Ovary (tissue), 7 donors: ENCODE measurements at regions not wholly inside any gene's neighbourhood (a gene's known extent, or its start where the extent isn't known, plus 50 kb on each side); places are given as distances from the start of the nearest gene placed in this dataset.

Experiments used
- DNase-seq, 5 donors: peaks; one replicate each; pipeline ENCODE4 v3.0.0-alpha.2; 2019 to 2020
- H3K27ac ChIP-seq, 2 donors: fragments of 200-600 bp; one replicate each; pipeline versions ENCODE4 v1.5.1 to v1.8.0; 2019 to 2022
- H3K27me3 ChIP-seq: fragments of 200-600 bp; one replicate; pipeline ENCODE4 v1.8.0; 2022
- H3K36me3 ChIP-seq: fragments of 200-600 bp; sonication (generic); one replicate; pipeline ENCODE4 v1.5.1; 2019
- H3K4me1 ChIP-seq: one replicate; pipeline ENCODE4 v1.8.1; 2013; ENCODE audit warnings: mild to moderate bottlenecking, moderate library complexity; ENCODE audit not compliant: insufficient read depth
- H3K4me3 ChIP-seq: fragments of 200-600 bp; sonication (generic); one replicate; pipeline ENCODE4 v1.5.1; 2017
- H3K9me3 ChIP-seq, 2 donors: fragments of 200-600 bp in 1 of 2; sonication (generic) in 1 of 2; one replicate each; pipeline versions ENCODE4 v1.5.1 to v1.8.1; 2013 to 2019; ENCODE audit warnings: mild to moderate bottlenecking in 1 of 2, moderate library complexity in 1 of 2
- EP300 ChIP-seq: sonication (generic); formaldehyde crosslinking; IDR thresholded peaks from one replicate; pipeline ENCODE4 v1.6.1; 2017; ENCODE audit warnings: antibody characterized with exemption
- POLR2A ChIP-seq: fragments of 450-650 bp; IDR thresholded peaks from one replicate; pipeline ENCODE4 v1.6.1; 2017; ENCODE audit warnings: antibody characterized with exemption, mild to moderate bottlenecking, moderate library complexity
- WGBS, 3 donors: extraction: QIAGEN DNeasy Blood & Tissue Kit in 1 of 3; methylation state at CpG; one replicate each; pipeline versions ENCODE4 v1.1.5 to v1.1.7; 2013 to 2017; 5-methylcytosine and 5-hydroxymethylcytosine counted together
- intact Hi-C, 4 donors: fragments of 100-400 bp; cut with DNase I; formaldehyde crosslinking; loops; one replicate each; pipeline versions ENCODE4 v1.11.0 to v1.15.1; 2022 to 2023
- TF ChIP-seq, protein P1 (sequence below), 3 donors: fragments of 450-650 bp in 2 of 3; fragments of 200-600 bp in 1 of 3; IDR thresholded peaks; one replicate each; pipeline versions ENCODE4 v1.5.1 to v1.8.0; 2016 to 2022; ENCODE audit warnings: antibody characterized with exemption in 3 of 3, mild to moderate bottlenecking in 1 of 3
- donor health status: DM: no; HTN: no; CAD: no; lungs with moderate emphysema.
- donor health status: DM: no; HTN: no; CAD: no.
- donor health status: Bipolar disorder and iron deficiency.
- donor health status: DM: no; HTN: no; CAD: no.
- donor health status: DM: yes; HTN: yes; CAD: no.

DNA sequence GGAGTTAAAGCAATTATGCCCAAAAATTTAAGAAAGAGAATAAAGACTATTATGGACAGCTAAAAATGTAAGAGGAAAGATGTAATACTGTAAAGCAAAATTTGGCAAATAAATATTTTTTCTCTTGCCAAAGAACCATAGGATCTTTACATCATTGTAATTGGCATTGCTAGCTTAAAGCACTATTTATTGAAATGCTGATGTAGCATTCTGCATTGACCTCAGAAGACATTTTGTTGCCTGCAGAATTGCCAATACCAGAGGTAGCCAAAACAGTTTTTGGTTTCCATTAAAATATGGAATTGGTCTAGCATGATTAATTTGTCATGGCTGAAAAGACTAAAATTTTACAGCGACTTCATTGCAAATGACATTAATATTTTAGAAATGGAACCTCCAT, 191.5 kb upstream of the CHODL start:
- H3K9me3 ChIP-seq, result no peaks in the 10 kb centered on the region
- WGBS, 3 donors, result 78 to 93% (median 92%) methylated on average over 1 of the region's 1 CpG
- H3K27me3 ChIP-seq, result no peaks in the 10 kb centered on the region
- no peaks in the 10 kb centered on the region for H3K36me3 ChIP-seq
- intact Hi-C loops, result no loop called here
- H3K27ac ChIP-seq, result no peak overlapping the region
- no peak overlapping the region for H3K4me3 ChIP-seq
- DNase-seq, result no peak
- no peaks in the 10 kb centered on the region for H3K4me1 ChIP-seq
- no peak for TF ChIP-seq EP300
- no peak for TF ChIP-seq POLR2A
- TF ChIP-seq, protein P1, sequence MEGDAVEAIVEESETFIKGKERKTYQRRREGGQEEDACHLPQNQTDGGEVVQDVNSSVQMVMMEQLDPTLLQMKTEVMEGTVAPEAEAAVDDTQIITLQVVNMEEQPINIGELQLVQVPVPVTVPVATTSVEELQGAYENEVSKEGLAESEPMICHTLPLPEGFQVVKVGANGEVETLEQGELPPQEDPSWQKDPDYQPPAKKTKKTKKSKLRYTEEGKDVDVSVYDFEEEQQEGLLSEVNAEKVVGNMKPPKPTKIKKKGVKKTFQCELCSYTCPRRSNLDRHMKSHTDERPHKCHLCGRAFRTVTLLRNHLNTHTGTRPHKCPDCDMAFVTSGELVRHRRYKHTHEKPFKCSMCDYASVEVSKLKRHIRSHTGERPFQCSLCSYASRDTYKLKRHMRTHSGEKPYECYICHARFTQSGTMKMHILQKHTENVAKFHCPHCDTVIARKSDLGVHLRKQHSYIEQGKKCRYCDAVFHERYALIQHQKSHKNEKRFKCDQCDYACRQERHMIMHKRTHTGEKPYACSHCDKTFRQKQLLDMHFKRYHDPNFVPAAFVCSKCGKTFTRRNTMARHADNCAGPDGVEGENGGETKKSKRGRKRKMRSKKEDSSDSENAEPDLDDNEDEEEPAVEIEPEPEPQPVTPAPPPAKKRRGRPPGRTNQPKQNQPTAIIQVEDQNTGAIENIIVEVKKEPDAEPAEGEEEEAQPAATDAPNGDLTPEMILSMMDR (IDR thresholded peaks at IDR 0.05), result no peak

DNA sequence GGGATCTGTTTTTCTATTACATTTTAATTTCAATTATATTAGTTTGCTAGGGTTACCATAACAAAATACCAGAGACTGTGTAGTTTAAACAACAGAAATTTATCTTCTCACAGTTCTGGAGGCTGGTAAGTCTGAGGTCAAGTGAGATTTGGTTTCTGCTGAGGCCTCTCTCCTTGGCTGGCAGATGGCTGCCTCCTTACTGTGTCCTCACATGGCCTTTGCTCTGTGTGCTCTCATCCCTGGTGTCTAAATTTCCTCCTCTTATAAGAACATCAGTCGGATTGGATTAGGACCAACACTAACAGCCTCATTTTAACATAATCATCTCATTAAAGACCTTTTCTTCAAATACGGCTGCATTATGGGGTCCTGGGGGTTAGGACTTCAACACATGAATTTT, 195.2 kb upstream of the CHODL start:
- no peak for DNase-seq
- intact Hi-C loops, result no loop called here

DNA sequence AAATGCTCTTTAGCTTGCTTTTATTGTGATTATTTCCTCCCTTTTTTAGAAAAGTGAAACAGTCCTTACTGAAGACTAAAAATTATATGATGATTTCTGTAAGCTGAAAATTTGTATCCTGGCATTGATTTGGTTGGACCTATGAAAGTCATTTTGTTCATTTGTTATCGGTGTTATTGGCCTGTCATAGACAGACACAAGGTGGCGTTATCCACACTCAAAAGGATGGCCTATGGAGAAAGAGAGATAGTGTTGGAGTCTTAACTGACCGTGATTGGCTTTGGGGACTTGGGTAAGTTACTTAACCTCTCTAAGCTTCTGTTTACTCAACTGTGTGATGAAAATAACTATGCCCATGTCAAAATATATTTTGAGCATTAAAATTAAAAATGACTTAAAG, 203.6 kb upstream of the CHODL start:
- 32 to 41% (median 32%) methylated on average over 3 of the region's 3 CpGs for WGBS, 3 donors
- intact Hi-C loops, result no loop called here
- no peak for TF ChIP-seq EP300
- TF ChIP-seq, protein P1 (IDR thresholded peaks at IDR 0.05), result no peak
- no peak for TF ChIP-seq POLR2A
- H3K4me1 ChIP-seq, result no peaks in the 10 kb centered on the region
- H3K27me3 ChIP-seq, result no peaks in the 10 kb centered on the region
- H3K9me3 ChIP-seq, result no peaks in the 10 kb centered on the region
- no peaks in the 10 kb centered on the region for H3K36me3 ChIP-seq
- DNase-seq, result no peak
- no peak overlapping the region for H3K4me3 ChIP-seq
- no peak overlapping the region for H3K27ac ChIP-seq

More for the DNA sequence above, 195.2 kb upstream of the CHODL start:
- TF ChIP-seq EP300 (no peak), POLR2A (no peak)
- TF ChIP-seq, protein P1 (IDR thresholded peaks at IDR 0.05), result no peak
- no peaks in the 10 kb centered on the region for H3K4me1 ChIP-seq
- H3K27ac ChIP-seq, result no peak overlapping the region
- H3K9me3 ChIP-seq, result no peaks in the 10 kb centered on the region
- WGBS, 3 donors, result 43 to 72% (median 47%) methylated on average over 2 of the region's 2 CpGs
- no peaks in the 10 kb centered on the region for H3K27me3 ChIP-seq
- H3K4me3 ChIP-seq, result no peak overlapping the region
- H3K36me3 ChIP-seq, result no peaks in the 10 kb centered on the region

DNA sequence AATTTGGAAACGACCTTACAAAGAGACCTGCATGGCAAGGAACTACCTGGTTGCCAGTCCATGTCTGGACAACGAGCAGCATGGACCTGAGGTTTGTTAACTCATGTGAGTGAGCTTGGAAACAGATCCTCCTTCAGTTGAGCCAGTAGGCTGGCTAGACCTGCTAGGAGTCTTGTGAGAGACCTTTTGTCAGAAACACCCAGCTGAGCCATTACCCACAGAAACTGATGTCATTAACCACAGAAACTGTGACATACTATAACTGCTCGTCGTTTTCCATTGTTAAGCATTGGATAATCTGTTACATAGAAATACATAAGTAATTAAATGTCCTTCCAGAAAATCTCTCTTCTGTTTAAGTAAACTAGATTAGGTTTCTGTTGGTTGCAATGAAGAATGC, 211.1 kb upstream of the C21orf91 start:
- DNase-seq, result no peak
- H3K27me3 ChIP-seq, result no peaks in the 10 kb centered on the region
- no peak for TF ChIP-seq POLR2A
- no peak for TF ChIP-seq EP300
- TF ChIP-seq, protein P1 (IDR thresholded peaks at IDR 0.05), result no peak
- no peaks in the 10 kb centered on the region for H3K36me3 ChIP-seq
- no peaks in the 10 kb centered on the region for H3K9me3 ChIP-seq
- H3K4me1 ChIP-seq, result no peaks in the 10 kb centered on the region
- H3K27ac ChIP-seq, result no peak overlapping the region
- WGBS, 3 donors, result 82 to 88% (median 86%) methylated on average over 4 of the region's 4 CpGs
- H3K4me3 ChIP-seq, result no peak overlapping the region
- intact Hi-C loops, result no loop called here

DNA sequence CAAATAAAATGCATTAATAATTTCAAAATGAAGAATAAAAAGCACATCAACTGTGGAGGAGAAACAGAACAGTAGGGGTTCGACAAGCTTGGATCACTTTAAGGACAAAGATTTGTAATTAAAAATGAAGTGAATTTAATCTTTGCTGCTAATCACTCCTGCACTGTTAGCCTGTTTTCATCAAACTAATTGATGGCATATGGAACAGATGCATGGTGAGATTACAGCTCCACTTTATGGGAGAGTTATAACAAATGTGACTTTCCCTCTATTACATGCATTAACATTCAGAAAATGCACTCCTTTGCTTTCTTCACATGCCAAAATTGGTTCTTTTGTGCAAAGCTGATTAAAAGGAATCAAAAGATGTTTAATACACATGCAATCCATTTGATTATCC, 207.2 kb upstream of the C21orf91 start:
- intact Hi-C loops, result no loop called here
- H3K4me3 ChIP-seq, result no peak overlapping the region
- TF ChIP-seq, protein P1 (IDR thresholded peaks at IDR 0.05), result no peak
- TF ChIP-seq POLR2A (no peak), EP300 (no peak)
- H3K27me3 ChIP-seq, result no peaks in the 10 kb centered on the region
- H3K9me3 ChIP-seq, result no peaks in the 10 kb centered on the region
- WGBS, 3 donors, result 0% methylated on average over 1 of the region's 1 CpG
- no peak overlapping the region for H3K27ac ChIP-seq
- H3K36me3 ChIP-seq, result no peaks in the 10 kb centered on the region
- DNase-seq, result no peak
- no peaks in the 10 kb centered on the region for H3K4me1 ChIP-seq
